Sigmoid colon (tissue), 6 donors: ENCODE measurements at regions not wholly inside any gene's neighbourhood (a gene's known extent, or its start where the extent isn't known, plus 50 kb on each side); places are given as distances from the start of the nearest gene placed in this dataset.

Experiments
- DNase-seq: peaks from one replicate; pipeline ENCODE4 v3.0.0-alpha.2; 2019
- H3K27ac ChIP-seq, 4 donors: fragments of 200-600 bp; sonication (generic); one replicate each; pipeline ENCODE4 v1.5.1; 2016 to 2019; ENCODE audit warnings: mild to moderate bottlenecking in 1 of 4
- H3K27me3 ChIP-seq, 3 donors: fragments of 200-600 bp; sonication (generic); one replicate each; pipeline ENCODE4 v1.5.1; 2019; ENCODE audit warnings: mild to moderate bottlenecking in 1 of 3
- H3K36me3 ChIP-seq, 4 donors: fragments of 200-600 bp; sonication (generic); one replicate each; pipeline ENCODE4 v1.5.1; 2016 to 2019
- H3K4me1 ChIP-seq, 4 donors: fragments of 200-600 bp; sonication (generic); one replicate each; pipeline ENCODE4 v1.5.1; 2017 to 2019
- H3K4me3 ChIP-seq, 4 donors: fragments of 200-600 bp; sonication (generic); one replicate each; pipeline ENCODE4 v1.5.1; 2017 to 2019; ENCODE audit warnings: mild to moderate bottlenecking in 2 of 4, moderate library complexity in 1 of 4
- H3K9me3 ChIP-seq, 4 donors: fragments of 200-600 bp in 3 of 4; sonication (generic) in 3 of 4; one replicate each; pipeline versions ENCODE4 v1.5.1 to v1.6.1; 2013 to 2019
- EP300 ChIP-seq, 4 donors: sonication (generic); formaldehyde crosslinking; IDR thresholded peaks; one replicate each; pipeline ENCODE4 v1.6.1; 2017; ENCODE audit warnings: antibody characterized with exemption in 4 of 4
- POLR2A ChIP-seq, 2 donors: fragments of 450-650 bp; IDR thresholded peaks; one replicate each; pipeline ENCODE4 v1.6.1; 2016; ENCODE audit warnings: antibody characterized with exemption in 2 of 2, mild to moderate bottlenecking in 2 of 2, moderate library complexity in 2 of 2
- POLR2AphosphoS5 ChIP-seq, 4 donors: sonication (generic); formaldehyde crosslinking; IDR thresholded peaks; one replicate each; pipeline ENCODE4 v1.6.1; 2017; ENCODE audit warnings: antibody characterized with exemption in 4 of 4
- WGBS, 2 donors: extraction: QIAGEN DNeasy Blood & Tissue Kit; methylation state at CpG; one replicate each; pipeline ENCODE4 v1.1.7; 2013; 5-methylcytosine and 5-hydroxymethylcytosine counted together
- intact Hi-C: fragments of 100-400 bp; cut with DNase I; formaldehyde crosslinking; loops from one replicate; pipeline ENCODE4 v1.15.1; 2023
- TF ChIP-seq, protein P1 (sequence below), 4 experiments: fragments of 450-650 bp in 3 of 4; fragments of 200-600 bp in 1 of 4; IDR thresholded peaks; one replicate each; pipeline ENCODE4 v1.5.1; 2016 to 2019; ENCODE audit warnings: antibody characterized with exemption in 4 of 4, mild to moderate bottlenecking in 3 of 4, moderate library complexity in 2 of 4
- donor health status: healthy with polysubstance abuse.
- donor health status: healthy.

DNA sequence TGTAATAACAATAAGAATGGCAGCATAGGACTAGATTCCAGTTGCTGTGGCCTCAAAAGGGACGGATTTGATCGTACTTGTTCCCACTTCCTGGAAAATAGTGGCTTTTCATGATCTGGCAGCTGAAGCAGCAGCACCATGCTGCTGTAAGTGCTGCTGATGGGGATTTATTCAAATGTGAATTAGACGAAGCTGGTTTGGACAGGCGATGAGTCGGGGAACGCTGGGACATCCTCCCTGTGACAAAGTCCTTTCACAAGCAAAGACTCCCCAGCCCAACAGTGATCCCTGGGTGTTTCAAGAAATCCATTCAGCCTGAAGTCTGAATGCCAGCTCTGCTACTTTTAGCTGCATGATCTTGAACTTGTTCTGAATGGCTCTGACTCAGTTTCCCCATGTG is 88.6 kb upstream of the XYLT1 start:
- no peak overlapping the region for H3K27ac ChIP-seq
- no peak overlapping the region for H3K4me3 ChIP-seq
- no peak for DNase-seq
- no peaks in the 10 kb centered on the region for H3K9me3 ChIP-seq
- H3K27me3 ChIP-seq = peaks cover 0 to 5% (median 0%) of the 10 kb centered on the region in 3 donors
- no peaks in the 10 kb centered on the region for H3K36me3 ChIP-seq
- TF ChIP-seq EP300 (IDR thresholded peaks at IDR 0.05) (no peak), POLR2AphosphoS5 (IDR thresholded peaks at IDR 0.05) (no peak), POLR2A (IDR thresholded peaks at IDR 0.05) (no peak)
- TF ChIP-seq, protein P1, sequence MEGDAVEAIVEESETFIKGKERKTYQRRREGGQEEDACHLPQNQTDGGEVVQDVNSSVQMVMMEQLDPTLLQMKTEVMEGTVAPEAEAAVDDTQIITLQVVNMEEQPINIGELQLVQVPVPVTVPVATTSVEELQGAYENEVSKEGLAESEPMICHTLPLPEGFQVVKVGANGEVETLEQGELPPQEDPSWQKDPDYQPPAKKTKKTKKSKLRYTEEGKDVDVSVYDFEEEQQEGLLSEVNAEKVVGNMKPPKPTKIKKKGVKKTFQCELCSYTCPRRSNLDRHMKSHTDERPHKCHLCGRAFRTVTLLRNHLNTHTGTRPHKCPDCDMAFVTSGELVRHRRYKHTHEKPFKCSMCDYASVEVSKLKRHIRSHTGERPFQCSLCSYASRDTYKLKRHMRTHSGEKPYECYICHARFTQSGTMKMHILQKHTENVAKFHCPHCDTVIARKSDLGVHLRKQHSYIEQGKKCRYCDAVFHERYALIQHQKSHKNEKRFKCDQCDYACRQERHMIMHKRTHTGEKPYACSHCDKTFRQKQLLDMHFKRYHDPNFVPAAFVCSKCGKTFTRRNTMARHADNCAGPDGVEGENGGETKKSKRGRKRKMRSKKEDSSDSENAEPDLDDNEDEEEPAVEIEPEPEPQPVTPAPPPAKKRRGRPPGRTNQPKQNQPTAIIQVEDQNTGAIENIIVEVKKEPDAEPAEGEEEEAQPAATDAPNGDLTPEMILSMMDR (IDR thresholded peaks at IDR 0.05) = no peak
- intact Hi-C loops = no loop called here
- WGBS, 2 donors = 77 to 83% methylated on average over 6 of the region's 6 CpGs
- H3K4me1 ChIP-seq = no peaks in the 10 kb centered on the region

GRCh38 chr16:17557949-17558348 is 87.2 kb upstream of the XYLT1 start:
- Histone ChIP-seq H3K4me1 (no peaks in the 10 kb centered on the region), H3K36me3 (no peaks in the 10 kb centered on the region), H3K27ac (no peak overlapping the region), H3K9me3 (no peaks in the 10 kb centered on the region), H3K27me3 (peaks cover 0 to 5% (median 0%) of the 10 kb centered on the region in 3 donors), H3K4me3 (no peak overlapping the region)
- 59 to 65% methylated on average over 5 of the region's 5 CpGs for WGBS, 2 donors
- DNase-seq = no peak
- intact Hi-C loops = no loop called here
- TF ChIP-seq POLR2AphosphoS5 (IDR thresholded peaks at IDR 0.05) (no peak), POLR2A (IDR thresholded peaks at IDR 0.05) (no peak), EP300 (IDR thresholded peaks at IDR 0.05) (no peak)
- TF ChIP-seq, protein P1 (IDR thresholded peaks at IDR 0.05) = no peak

DNA sequence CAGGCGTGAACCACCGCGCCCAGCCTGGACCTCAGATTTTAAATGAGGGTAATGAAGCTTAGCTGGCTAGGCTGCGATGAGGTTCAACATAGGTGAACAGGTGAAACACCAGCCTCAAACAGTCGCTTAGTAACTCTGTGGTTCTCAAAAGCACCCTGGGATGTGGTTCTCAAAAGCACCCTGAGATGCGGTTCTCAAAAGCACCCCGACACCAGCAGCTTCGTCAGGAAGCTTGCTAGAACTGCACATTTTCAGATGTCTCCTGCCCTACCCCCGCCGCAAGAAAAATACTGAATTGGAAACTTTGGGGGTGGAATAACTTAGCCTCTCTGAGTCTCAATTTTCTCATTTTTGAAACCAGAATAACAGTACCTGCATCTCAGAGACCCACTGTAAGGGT is 86.7 kb upstream of the XYLT1 start:
- TF ChIP-seq, protein P1 (IDR thresholded peaks at IDR 0.05) = no peak
- TF ChIP-seq POLR2A (IDR thresholded peaks at IDR 0.05) (no peak), EP300 (IDR thresholded peaks at IDR 0.05) (no peak)

GRCh38 chr16:17556276-17557052 is 85.7 kb upstream of the XYLT1 start:
- no peaks in the 10 kb centered on the region for H3K36me3 ChIP-seq
- H3K4me3 ChIP-seq = no peak overlapping the region
- H3K27ac ChIP-seq = no peak overlapping the region
- DNase-seq = no peak
- H3K4me1 ChIP-seq = no peaks in the 10 kb centered on the region
- peaks cover 0 to 5% (median 0%) of the 10 kb centered on the region in 3 donors for H3K27me3 ChIP-seq
- 21 to 35% methylated on average over 7 of the region's 7 CpGs for WGBS, 2 donors
- intact Hi-C loops = no loop called here
- H3K9me3 ChIP-seq = no peaks in the 10 kb centered on the region
- TF ChIP-seq, protein P1 (IDR thresholded peaks at IDR 0.05) = peak in 2 of 4 experiments; percentile 13 to 31
- TF ChIP-seq POLR2A (IDR thresholded peaks at IDR 0.05) = no peak

More for the DNA sequence above, 86.7 kb upstream of the XYLT1 start:
- intact Hi-C loops = no loop called here
- Histone ChIP-seq H3K36me3 (no peaks in the 10 kb centered on the region), H3K27ac (no peak overlapping the region), H3K9me3 (no peaks in the 10 kb centered on the region), H3K4me1 (no peaks in the 10 kb centered on the region), H3K27me3 (peaks cover 0 to 5% (median 0%) of the 10 kb centered on the region in 3 donors), H3K4me3 (no peak overlapping the region)
- DNase-seq = no peak
- WGBS, 2 donors = 82 to 88% methylated on average over 10 of the region's 10 CpGs

GRCh38 chr16:17555176-17555575 is 84.4 kb upstream of the XYLT1 start:
- Histone ChIP-seq H3K4me3 (no peak overlapping the region), H3K27me3 (peaks cover 0 to 5% (median 0%) of the 10 kb centered on the region in 3 donors), H3K9me3 (no peaks in the 10 kb centered on the region), H3K36me3 (no peaks in the 10 kb centered on the region), H3K27ac (no peak overlapping the region), H3K4me1 (no peaks in the 10 kb centered on the region)
- intact Hi-C loops = no loop called here
- TF ChIP-seq POLR2AphosphoS5 (IDR thresholded peaks at IDR 0.05) (no peak), EP300 (IDR thresholded peaks at IDR 0.05) (no peak), POLR2A (IDR thresholded peaks at IDR 0.05) (no peak)
- TF ChIP-seq, protein P1 (IDR thresholded peaks at IDR 0.05) = no peak
- 62 to 74% methylated on average over 5 of the region's 5 CpGs for WGBS, 2 donors
- DNase-seq = no peak
